Nephron progenitor cell (in vitro differentiated cells): ENCODE measurements at regions not wholly inside any gene's neighbourhood (a gene's known extent, or its start where the extent isn't known, plus 50 kb on each side); places are given as distances from the start of the nearest gene placed in this dataset.
"Not testable (repeated sequence)": the region's sequence is repeated elsewhere in the genome, so short reads cannot be mapped to it uniquely, and the experiment has no call there.

Source experiments
- DNase-seq: peaks from one replicate; pipeline ENCODE4 v3.0.0; 2021
- H3K27ac Mint-ChIP-seq: 2 replicates; pipeline ENCODE4 v1.8.0; 2021; ENCODE audit warnings: mild to moderate bottlenecking, moderate library complexity, mixed read lengths
- H3K27me3 Mint-ChIP-seq: 2 replicates; pipeline ENCODE4 v1.8.0; 2021; ENCODE audit warnings: mild to moderate bottlenecking, low read depth, mixed read lengths; ENCODE audit not compliant: poor library complexity
- H3K36me3 Mint-ChIP-seq: 2 replicates; pipeline ENCODE4 v1.8.0; 2021; ENCODE audit warnings: low read depth, mixed read lengths
- H3K4me1 Mint-ChIP-seq: 2 replicates; pipeline ENCODE4 v1.8.0; 2021; ENCODE audit warnings: mixed read lengths
- H3K4me3 Mint-ChIP-seq: 2 replicates; pipeline ENCODE4 v1.8.0; 2021; ENCODE audit warnings: mild to moderate bottlenecking, moderate library complexity, mixed read lengths
- H3K9me3 Mint-ChIP-seq: 2 replicates; pipeline ENCODE4 v1.8.0; 2021; ENCODE audit warnings: mild to moderate bottlenecking, moderate library complexity, mixed read lengths
- CTCF ChIP-seq: fragments of 200-600 bp; sonication (generic); IDR thresholded peaks from 2 replicates; pipeline ENCODE4 v1.5.0; 2021; ENCODE audit warnings: antibody characterized with exemption

GRCh38 chr4:56142088-56142487 is 193.3 kb downstream of the CEP135 start:
- Mint-ChIP-seq H3K36me3 (peaks cover 29% of the 10 kb centered on the region), H3K27ac (no peak overlapping the region), H3K9me3 (no peaks in the 10 kb centered on the region), H3K27me3 (no peaks in the 10 kb centered on the region), H3K4me3 (no peak overlapping the region), H3K4me1 (peaks cover 31% of the 10 kb centered on the region)
- TF ChIP-seq CTCF = no peak
- no peak for DNase-seq

GRCh38 chr4:56139241-56139827 is 190.6 kb downstream of the CEP135 start:
- peaks cover 37% of the 10 kb centered on the region for H3K4me1 Mint-ChIP-seq
- H3K9me3 Mint-ChIP-seq = no peaks in the 10 kb centered on the region
- DNase-seq = no peak
- no peak overlapping the region for H3K4me3 Mint-ChIP-seq
- H3K27ac Mint-ChIP-seq = peak overlapping the region; percentile 80
- no peak for TF ChIP-seq CTCF
- H3K36me3 Mint-ChIP-seq = peaks cover 29% of the 10 kb centered on the region
- no peaks in the 10 kb centered on the region for H3K27me3 Mint-ChIP-seq

GRCh38 chr4:56134834-56135233 is 186.1 kb downstream of the CEP135 start:
- Mint-ChIP-seq H3K27ac (peak overlapping the region; percentile 18), H3K4me1 (peaks cover 39% of the 10 kb centered on the region), H3K36me3 (peaks cover 33% of the 10 kb centered on the region)
- not testable (repeated sequence) for H3K9me3 Mint-ChIP-seq, DNase-seq, H3K4me3 Mint-ChIP-seq, H3K27me3 Mint-ChIP-seq

- Mint-ChIP-seq H3K4me3 (no peak overlapping the region), H3K36me3 (peaks cover 37% of the 10 kb centered on the region), H3K27me3 (no peaks in the 10 kb centered on the region), H3K4me1 (peaks cover 33% of the 10 kb centered on the region), H3K27ac (peak overlapping the region; percentile 18), H3K9me3 (no peaks in the 10 kb centered on the region)
- no peak for TF ChIP-seq CTCF
- DNase-seq = no peak
Measured at GRCh38 chr4:56134266-56134665, 185.5 kb downstream of the CEP135 start.

GRCh38 chr4:56132835-56133234 is 184.1 kb downstream of the CEP135 start:
- Mint-ChIP-seq H3K4me1 (peaks cover 24% of the 10 kb centered on the region), H3K27ac (no peak overlapping the region), H3K36me3 (peaks cover 44% of the 10 kb centered on the region), H3K9me3 (no peaks in the 10 kb centered on the region), H3K4me3 (no peak overlapping the region), H3K27me3 (no peaks in the 10 kb centered on the region)
- no peak for DNase-seq
- TF ChIP-seq CTCF = no peak

- H3K9me3 Mint-ChIP-seq, H3K4me3 Mint-ChIP-seq, H3K27me3 Mint-ChIP-seq, H3K27ac Mint-ChIP-seq, DNase-seq: not testable (repeated sequence)
- peaks cover 25% of the 10 kb centered on the region for H3K4me1 Mint-ChIP-seq
- peaks cover 44% of the 10 kb centered on the region for H3K36me3 Mint-ChIP-seq
Measured at GRCh38 chr4:56132188-56132587, 183.4 kb downstream of the CEP135 start.

GRCh38 chr4:56130606-56131155 is 181.9 kb downstream of the CEP135 start:
- H3K27me3 Mint-ChIP-seq = no peaks in the 10 kb centered on the region
- no peak for TF ChIP-seq CTCF
- H3K4me3 Mint-ChIP-seq = no peak overlapping the region
- H3K9me3 Mint-ChIP-seq = peaks cover 4% of the 10 kb centered on the region
- no peak for DNase-seq
- peaks cover 58% of the 10 kb centered on the region for H3K36me3 Mint-ChIP-seq
- peaks cover 28% of the 10 kb centered on the region for H3K4me1 Mint-ChIP-seq
- peak overlapping the region; percentile 15 for H3K27ac Mint-ChIP-seq
